GM21786 (cell line): ENCODE measurements at regions not wholly inside any gene's neighbourhood (a gene's known extent, or its start where the extent isn't known, plus 50 kb on each side); places are given as distances from the start of the nearest gene placed in this dataset.
"Not testable (repeated sequence)": the region's sequence is repeated elsewhere in the genome, so short reads cannot be mapped to it uniquely, and the experiment has no call there.

Experiments
- ATAC-seq: cut with Tn5 transposase; IDR thresholded peaks from one replicate; pipeline ENCODE4 v1.9.1; 2021; ENCODE audit not compliant: unreplicated experiment

GRCh38 chr20:6355754-6356451 lies 233.1 kb upstream of the FERMT1 start:
- no peak for ATAC-seq

- no peak for ATAC-seq
Observed at GRCh38 chr20:6348908-6349307, 226.1 kb upstream of the FERMT1 start.

- ATAC-seq = no peak
Observed at GRCh38 chr20:6347916-6348315, 225.1 kb upstream of the FERMT1 start.

- no peak for ATAC-seq
Observed at GRCh38 chr20:6341491-6341890, 218.7 kb upstream of the FERMT1 start.

GRCh38 chr20:6339176-6339575 lies 216.3 kb upstream of the FERMT1 start:
- no peak for ATAC-seq

GRCh38 chr20:6333110-6333509 lies 210.3 kb upstream of the FERMT1 start:
- no peak for ATAC-seq

- not testable (repeated sequence) for ATAC-seq
Observed at GRCh38 chr20:6321235-6321634, 198.4 kb upstream of the FERMT1 start.

- ATAC-seq = no peak
Observed at GRCh38 chr20:6311841-6312655, 189.2 kb upstream of the FERMT1 start.

GRCh38 chr20:6311097-6311496 lies 188.3 kb upstream of the FERMT1 start:
- no peak for ATAC-seq

GRCh38 chr20:6305536-6305935 lies 182.7 kb upstream of the FERMT1 start:
- ATAC-seq = no peak

GRCh38 chr20:6302041-6302440 lies 179.2 kb upstream of the FERMT1 start:
- no peak for ATAC-seq

GRCh38 chr20:6299456-6299855 lies 176.6 kb upstream of the FERMT1 start:
- no peak for ATAC-seq

GRCh38 chr20:6298049-6298448 lies 175.2 kb upstream of the FERMT1 start:
- no peak for ATAC-seq

GRCh38 chr20:6295867-6296256 lies 173.0 kb upstream of the FERMT1 start:
- ATAC-seq = no peak

- ATAC-seq = no peak
Observed at GRCh38 chr20:6295127-6295866, 172.5 kb upstream of the FERMT1 start.

GRCh38 chr20:6287471-6287870 lies 164.6 kb upstream of the FERMT1 start:
- no peak for ATAC-seq

- ATAC-seq = no peak
Observed at GRCh38 chr20:6282642-6283041, 159.8 kb upstream of the FERMT1 start.

- ATAC-seq = no peak
Observed at GRCh38 chr20:6277661-6278240, 154.9 kb upstream of the FERMT1 start.

- ATAC-seq = not testable (repeated sequence)
Observed at GRCh38 chr20:6270404-6270803, 147.6 kb upstream of the FERMT1 start.

GRCh38 chr20:6269168-6269873 lies 146.5 kb upstream of the FERMT1 start:
- ATAC-seq = no peak
